ENCODE measurements at regions not wholly inside any gene's neighbourhood (a gene's known extent, or its start where the extent isn't known, plus 50 kb on each side); places are given as distances from the start of the nearest gene placed in this dataset.

GRCh38 chr9:108377382-108377781 is 478.4 kb downstream of the ACTL7B start:
- Histone ChIP-seq H3K36me3 (ENCODE audit: control insufficient read depth in 2 of 2, extremely low read depth in 1 of 2, insufficient read depth in 2 of 2, low read length in 2 of 2) (no peaks in the 10 kb centered on the region), H3K9me1 (ENCODE audit: control insufficient read depth, extremely low read depth, insufficient read depth, low read length) (no peaks in the 10 kb centered on the region), H3K4me3 (ENCODE audit: control insufficient read depth in 2 of 3, extremely low read depth in 1 of 3, insufficient read depth in 2 of 3, low read depth in 1 of 3, low read length in 3 of 3) (no peak overlapping the region), H3K4me1 (ENCODE audit: control insufficient read depth, extremely low read depth, insufficient read depth, low read length) (peaks cover 11% of the 10 kb centered on the region), H3K9ac (ENCODE audit: control insufficient read depth, extremely low read depth, insufficient read depth, low read length) (no peak overlapping the region), H3K9me3 (ENCODE audit: control insufficient read depth, low read depth, low read length) (no peaks in the 10 kb centered on the region), H3K79me2 (ENCODE audit: control insufficient read depth, insufficient read depth, low read length) (no peaks in the 10 kb centered on the region), H4K20me1 (ENCODE audit: control insufficient read depth, extremely low read depth, insufficient read depth, low read length) (no peaks in the 10 kb centered on the region), H3K4me2 (ENCODE audit: control insufficient read depth, extremely low read depth, insufficient read depth, low read depth, low read length) (no peak overlapping the region), H3K27me3 (ENCODE audit: control insufficient read depth, extremely low read depth, insufficient read depth, low read length) (no peaks in the 10 kb centered on the region), H2AFZ (ENCODE audit: control insufficient read depth, low read length) (no peak overlapping the region), H3K27ac (ENCODE audit: control insufficient read depth, insufficient read depth, low read length) (no peak overlapping the region)
- FAIRE-seq (no peak), DNase-seq (ENCODE audit: low read depth, low spot score) (no peak)
- dilution Hi-C loops (cut with MboI; ENCODE audit: extremely low pct_ligation_motif_present, low sequenced_read_pairs): no loop called here
- TF ChIP-seq CTCF (optimal IDR thresholded peaks at IDR 0.05 in 1 of 3, IDR thresholded peaks at IDR 0.05 in 1 of 3, conservative IDR thresholded peaks at IDR 0.05 in 1 of 3; ENCODE audit: extremely low read depth in 1 of 3, insufficient read depth in 2 of 3, low read length in 3 of 3): no peak
- no peak for TF ChIP-seq EZH2 (IDR thresholded peaks at IDR 0.05; ENCODE audit: low read length)

GRCh38 chr9:108376140-108376539 is 479.6 kb downstream of the ACTL7B start:
- Histone ChIP-seq H3K9ac (ENCODE audit: control insufficient read depth, extremely low read depth, insufficient read depth, low read length) (no peak overlapping the region), H3K27ac (ENCODE audit: control insufficient read depth, insufficient read depth, low read length) (no peak overlapping the region), H3K4me3 (ENCODE audit: control insufficient read depth in 2 of 3, extremely low read depth in 1 of 3, insufficient read depth in 2 of 3, low read depth in 1 of 3, low read length in 3 of 3) (no peak overlapping the region), H3K9me1 (ENCODE audit: control insufficient read depth, extremely low read depth, insufficient read depth, low read length) (no peaks in the 10 kb centered on the region), H3K9me3 (ENCODE audit: control insufficient read depth, low read depth, low read length) (no peaks in the 10 kb centered on the region), H4K20me1 (ENCODE audit: control insufficient read depth, extremely low read depth, insufficient read depth, low read length) (no peaks in the 10 kb centered on the region), H3K27me3 (ENCODE audit: control insufficient read depth, extremely low read depth, insufficient read depth, low read length) (no peaks in the 10 kb centered on the region), H3K79me2 (ENCODE audit: control insufficient read depth, insufficient read depth, low read length) (no peaks in the 10 kb centered on the region), H3K4me1 (ENCODE audit: control insufficient read depth, extremely low read depth, insufficient read depth, low read length) (peaks cover 11% of the 10 kb centered on the region), H3K36me3 (ENCODE audit: control insufficient read depth in 2 of 2, extremely low read depth in 1 of 2, insufficient read depth in 2 of 2, low read length in 2 of 2) (no peaks in the 10 kb centered on the region), H3K4me2 (ENCODE audit: control insufficient read depth, extremely low read depth, insufficient read depth, low read depth, low read length) (no peak overlapping the region), H2AFZ (ENCODE audit: control insufficient read depth, low read length) (no peak overlapping the region)
- FAIRE-seq (no peak), DNase-seq (ENCODE audit: low read depth, low spot score) (no peak)
- dilution Hi-C loops (cut with MboI; ENCODE audit: extremely low pct_ligation_motif_present, low sequenced_read_pairs): no loop called here
- TF ChIP-seq EZH2 (IDR thresholded peaks at IDR 0.05; ENCODE audit: low read length) (no peak), CTCF (optimal IDR thresholded peaks at IDR 0.05 in 1 of 3, IDR thresholded peaks at IDR 0.05 in 1 of 3, conservative IDR thresholded peaks at IDR 0.05 in 1 of 3; ENCODE audit: extremely low read depth in 1 of 3, insufficient read depth in 2 of 3, low read length in 3 of 3) (no peak)

All from keratinocyte (primary cell).